CD4-positive, alpha-beta T cell treated with Interleukin-6 for 4 hours (primary cell): ENCODE measurements at regions not wholly inside any gene's neighbourhood (a gene's known extent, or its start where the extent isn't known, plus 50 kb on each side); places are given as distances from the start of the nearest gene placed in this dataset.
"Not testable (repeated sequence)": the region's sequence is repeated elsewhere in the genome, so short reads cannot be mapped to it uniquely, and the experiment has no call there.

Source experiments
- DNase-seq: peaks from one replicate; pipeline ENCODE4 v3.0.0-alpha.2; 2020; ENCODE audit warnings: mixed read lengths

GRCh38 chr6:112464901-112465665 is 118.0 kb downstream of the RFPL4B start:
- no peak for DNase-seq

- DNase-seq = no peak
These were observed 119.4 kb downstream of the RFPL4B start for GRCh38 chr6:112466373-112467151.

- no peak for DNase-seq
These were observed 121.2 kb downstream of the RFPL4B start for GRCh38 chr6:112468359-112468758.

- DNase-seq = no peak
These were observed 122.2 kb downstream of the RFPL4B start for GRCh38 chr6:112469306-112469705.

GRCh38 chr6:112470376-112470775 is 123.2 kb downstream of the RFPL4B start:
- DNase-seq = no peak

GRCh38 chr6:112470950-112471349 is 123.8 kb downstream of the RFPL4B start:
- no peak for DNase-seq

GRCh38 chr6:112475083-112475482 is 128.0 kb downstream of the RFPL4B start:
- DNase-seq = no peak

GRCh38 chr6:112477125-112477524 is 130.0 kb downstream of the RFPL4B start:
- DNase-seq = no peak

GRCh38 chr6:112478036-112478435 is 130.9 kb downstream of the RFPL4B start:
- no peak for DNase-seq

- DNase-seq = not testable (repeated sequence)
These were observed 132.8 kb downstream of the RFPL4B start for GRCh38 chr6:112479975-112480374.

- no peak for DNase-seq
These were observed 133.4 kb downstream of the RFPL4B start for GRCh38 chr6:112480553-112480952.

GRCh38 chr6:112481211-112481610 is 134.1 kb downstream of the RFPL4B start:
- DNase-seq = no peak

- no peak for DNase-seq
These were observed 135.2 kb downstream of the RFPL4B start for GRCh38 chr6:112482373-112482772.

- DNase-seq = no peak
These were observed 138.1 kb downstream of the RFPL4B start for GRCh38 chr6:112485120-112485826.

- DNase-seq = no peak
These were observed 138.7 kb downstream of the RFPL4B start for GRCh38 chr6:112485827-112486212.

- DNase-seq = no peak
These were observed 139.3 kb downstream of the RFPL4B start for GRCh38 chr6:112486454-112486853.

GRCh38 chr6:112488238-112488637 is 141.1 kb downstream of the RFPL4B start:
- no peak for DNase-seq

- no peak for DNase-seq
These were observed 154.6 kb downstream of the RFPL4B start for GRCh38 chr6:112501705-112502104.

GRCh38 chr6:112502351-112503090 is 155.4 kb downstream of the RFPL4B start:
- no peak for DNase-seq

- no peak for DNase-seq
These were observed 156.0 kb downstream of the RFPL4B start for GRCh38 chr6:112503091-112503596.

- DNase-seq = no peak
These were observed 157.5 kb downstream of the RFPL4B start for GRCh38 chr6:112504621-112505020.

- DNase-seq = no peak
These were observed 164.3 kb downstream of the RFPL4B start for GRCh38 chr6:112511441-112511840.

GRCh38 chr6:112513175-112513574 is 166.0 kb downstream of the RFPL4B start:
- no peak for DNase-seq
